HG03095 (cell line): ENCODE measurements at regions not wholly inside any gene's neighbourhood (a gene's known extent, or its start where the extent isn't known, plus 50 kb on each side); places are given as distances from the start of the nearest gene placed in this dataset.
"Not testable (repeated sequence)": the region's sequence is repeated elsewhere in the genome, so short reads cannot be mapped to it uniquely, and the experiment has no call there.

Experiments
- ATAC-seq: cut with Tn5 transposase; IDR thresholded peaks from one replicate; pipeline ENCODE4 v1.9.1; 2021; ENCODE audit warnings: moderate library complexity; ENCODE audit not compliant: unreplicated experiment

DNA sequence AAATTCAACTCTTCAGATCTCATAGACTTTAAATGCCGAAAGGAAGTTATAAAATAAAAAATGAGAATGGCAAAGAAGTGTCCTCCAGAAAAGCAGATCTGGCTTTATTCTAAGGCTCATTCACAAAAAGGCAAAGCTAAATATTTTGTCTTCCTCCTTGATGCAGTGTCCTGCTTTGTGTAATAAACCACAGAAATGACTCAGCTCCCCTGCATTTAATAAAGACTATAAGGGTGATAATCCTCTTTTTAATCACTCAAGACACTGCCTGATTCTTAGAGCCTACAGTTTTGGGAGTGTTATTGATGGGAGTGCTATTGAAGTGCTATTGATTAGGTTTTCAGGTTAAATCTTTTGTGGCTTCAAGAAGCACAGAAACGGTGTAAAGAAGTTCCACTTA lies 482.0 kb downstream of the PCDH20 start:
- no peak for ATAC-seq

DNA sequence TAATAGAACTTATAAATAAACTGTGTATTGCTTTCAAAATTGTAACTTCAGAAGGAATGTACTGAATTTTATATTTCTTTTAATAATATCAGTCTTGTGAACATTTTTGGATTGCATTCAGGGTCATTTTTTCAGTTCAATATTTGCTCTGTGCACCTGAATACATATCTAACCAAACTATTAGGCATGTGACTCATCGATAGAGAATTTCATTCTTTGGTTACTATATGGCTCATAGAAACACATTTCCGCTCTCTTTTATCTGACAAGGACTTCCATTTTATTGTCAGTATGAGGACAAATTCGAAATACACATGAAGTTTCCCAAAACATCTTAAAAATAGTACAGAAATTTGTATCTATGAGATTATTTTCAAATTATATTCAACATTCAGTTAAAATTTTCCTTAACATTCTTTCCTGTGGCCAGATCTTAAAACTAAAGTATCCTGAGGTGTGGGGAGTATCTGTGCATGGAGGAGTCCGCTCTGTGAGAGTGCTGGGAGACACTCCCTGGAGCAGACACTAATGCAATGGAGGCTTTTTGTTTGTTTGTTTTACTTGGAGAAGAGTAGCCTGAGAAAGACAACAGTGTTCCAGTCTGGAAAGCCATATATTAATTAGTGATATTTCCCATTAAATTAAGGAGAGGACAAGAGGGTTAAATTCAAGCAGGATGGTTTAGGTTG lies 483.6 kb downstream of the PCDH20 start:
- ATAC-seq = no peak

- ATAC-seq = no peak
Measured at GRCh38 chr13:60925686-60926085, 490.0 kb downstream of the PCDH20 start.

- no peak for ATAC-seq
Measured at GRCh38 chr13:60924856-60925255, 490.8 kb downstream of the PCDH20 start.

- no peak for ATAC-seq
Measured at GRCh38 chr13:60922576-60923231, 492.9 kb downstream of the PCDH20 start.

DNA sequence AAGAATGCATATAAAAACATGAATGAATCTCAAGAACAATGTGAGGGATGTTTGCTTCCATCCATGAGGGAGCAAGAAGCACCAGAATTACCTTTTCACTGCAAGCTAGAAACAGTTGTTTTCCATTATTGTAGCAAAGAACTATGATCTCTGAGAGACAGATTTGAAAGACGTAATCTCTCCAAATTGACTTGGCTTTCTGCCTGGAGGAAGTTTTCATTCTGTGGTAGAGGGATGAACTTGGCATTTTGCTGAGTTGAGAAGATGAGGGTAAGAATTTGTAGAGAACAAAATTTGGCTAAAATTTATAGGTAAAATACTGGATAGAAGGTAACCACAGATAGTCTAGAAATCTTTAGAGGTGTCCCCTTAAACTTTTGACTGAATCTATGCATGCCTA lies 496.8 kb downstream of the TDRD3 start:
- no peak for ATAC-seq

DNA sequence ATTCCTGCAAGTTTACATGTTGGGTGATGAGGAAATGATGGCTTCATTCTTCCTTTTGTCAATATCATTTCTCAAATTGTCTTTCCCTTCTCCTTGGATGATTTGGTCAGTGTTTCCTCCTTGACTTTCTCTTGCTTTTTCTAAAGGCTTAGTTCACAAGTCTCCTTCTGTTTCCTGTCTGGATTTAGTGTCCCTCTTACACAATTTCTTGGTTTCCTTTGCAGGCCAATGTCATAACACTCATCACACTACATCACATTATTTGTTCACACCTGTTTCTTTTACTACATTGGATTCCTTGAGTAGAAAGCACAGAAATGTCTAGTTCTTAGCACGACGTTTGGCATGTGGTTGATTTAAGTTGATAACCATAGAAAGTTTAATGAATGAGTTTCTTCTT lies 490.7 kb downstream of the TDRD3 start:
- ATAC-seq = no peak

GRCh38 chr13:60881507-60881906 lies 484.5 kb downstream of the TDRD3 start:
- ATAC-seq = no peak

GRCh38 chr13:60873116-60873515 lies 476.1 kb downstream of the TDRD3 start:
- no peak for ATAC-seq

- no peak for ATAC-seq
Measured at GRCh38 chr13:60869941-60870613, 473.1 kb downstream of the TDRD3 start.

DNA sequence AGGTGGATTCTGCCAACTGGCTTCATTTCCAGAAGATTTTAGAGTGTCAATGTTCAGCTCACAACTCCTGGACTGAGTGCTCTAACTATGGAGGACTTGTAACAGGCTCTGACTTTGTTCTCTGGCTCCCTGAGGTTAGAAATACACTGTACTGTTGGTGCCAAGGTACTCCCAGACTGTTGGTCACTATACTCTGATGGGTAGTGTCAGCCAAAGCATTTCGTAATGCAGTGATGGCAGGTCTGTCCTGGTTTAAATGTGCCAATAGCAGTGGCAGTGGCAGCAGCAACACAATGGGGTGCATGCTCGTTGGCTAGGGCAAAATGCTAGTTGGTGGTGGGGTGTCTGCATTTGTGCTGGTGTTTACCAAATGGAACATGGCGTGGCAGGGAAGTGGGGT lies 472.2 kb downstream of the TDRD3 start:
- no peak for ATAC-seq

GRCh38 chr13:60862036-60862435 lies 465.0 kb downstream of the TDRD3 start:
- no peak for ATAC-seq

GRCh38 chr13:60857698-60858097 lies 460.7 kb downstream of the TDRD3 start:
- ATAC-seq = no peak

GRCh38 chr13:60852886-60853285 lies 455.9 kb downstream of the TDRD3 start:
- no peak for ATAC-seq

DNA sequence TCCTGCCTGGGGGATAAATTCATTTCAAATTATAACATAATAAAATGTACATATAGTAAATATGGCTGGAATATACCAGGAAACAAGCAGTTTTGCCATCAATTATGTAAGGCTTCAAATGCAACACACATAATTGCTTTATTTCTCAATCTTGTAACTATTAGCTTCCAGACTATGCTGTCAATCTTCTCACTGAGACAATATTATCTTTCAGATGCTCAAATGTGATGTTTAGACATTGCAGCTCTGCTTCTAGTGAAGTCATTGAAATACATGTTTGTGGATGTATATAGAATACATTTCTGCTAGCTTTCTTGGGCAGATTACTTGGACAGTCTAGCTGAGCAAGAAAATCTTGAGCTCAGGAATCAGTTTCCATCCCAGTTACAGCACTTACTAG lies 454.4 kb downstream of the TDRD3 start:
- no peak for ATAC-seq

- no peak for ATAC-seq
Measured at GRCh38 chr13:60850526-60850925, 453.5 kb downstream of the TDRD3 start.

DNA sequence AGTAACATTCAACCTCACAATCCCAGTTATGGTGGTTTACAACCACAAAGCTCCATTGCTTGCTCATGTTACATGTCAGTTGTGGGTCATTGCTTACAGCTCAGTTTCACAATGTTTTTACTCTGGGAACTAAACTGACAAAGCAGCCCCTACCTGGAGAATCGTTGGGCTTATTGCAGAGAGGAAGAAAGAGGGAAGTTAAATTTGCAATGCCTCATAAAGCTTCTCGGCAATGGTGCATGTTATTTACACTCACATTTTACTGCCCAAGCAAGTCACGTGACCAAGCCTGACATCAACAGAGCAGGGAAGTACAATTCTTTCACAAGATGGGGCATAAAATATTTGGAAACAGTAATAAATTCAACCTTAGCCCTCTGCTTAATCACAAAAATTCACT lies 441.6 kb downstream of the TDRD3 start:
- ATAC-seq = no peak

- ATAC-seq = no peak
Measured at GRCh38 chr13:60837806-60838205, 440.8 kb downstream of the TDRD3 start.

DNA sequence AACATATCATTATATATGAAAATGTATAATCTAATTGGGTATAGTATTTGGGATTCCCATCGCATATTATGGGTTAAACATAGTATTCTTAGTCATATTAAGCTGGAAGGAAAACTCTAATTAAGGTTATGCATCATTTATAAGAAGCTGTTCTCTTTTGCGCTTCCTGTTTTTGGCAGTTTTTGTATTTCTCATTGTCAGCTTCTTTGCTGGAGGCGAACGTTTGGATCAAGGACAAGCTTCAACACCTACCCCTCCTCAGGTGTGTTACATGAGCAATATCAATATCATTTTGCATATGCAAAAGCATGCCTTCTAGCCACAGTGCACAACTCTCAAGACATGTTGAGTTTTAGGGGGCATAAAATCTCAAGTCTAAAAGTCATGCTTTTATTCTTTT lies 439.8 kb downstream of the TDRD3 start:
- no peak for ATAC-seq

DNA sequence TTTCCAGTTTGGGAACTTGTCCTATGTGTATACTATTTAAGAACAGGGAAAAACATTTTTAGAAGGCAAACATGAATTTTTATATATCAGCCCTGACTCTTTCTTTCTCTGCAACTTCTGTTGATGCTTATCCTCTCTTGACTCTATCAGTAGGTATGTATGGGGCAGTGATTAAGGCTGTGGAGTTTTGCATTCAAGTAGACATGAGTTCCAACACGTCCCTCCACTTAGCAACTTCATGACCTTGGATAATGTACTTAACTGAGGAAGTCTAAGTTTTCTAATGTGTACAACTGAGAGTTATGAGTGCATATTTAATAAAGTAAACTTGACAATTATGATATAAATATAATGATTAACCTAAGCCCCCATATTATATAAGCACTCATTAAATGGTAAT lies 414.6 kb downstream of the TDRD3 start:
- no peak for ATAC-seq

DNA sequence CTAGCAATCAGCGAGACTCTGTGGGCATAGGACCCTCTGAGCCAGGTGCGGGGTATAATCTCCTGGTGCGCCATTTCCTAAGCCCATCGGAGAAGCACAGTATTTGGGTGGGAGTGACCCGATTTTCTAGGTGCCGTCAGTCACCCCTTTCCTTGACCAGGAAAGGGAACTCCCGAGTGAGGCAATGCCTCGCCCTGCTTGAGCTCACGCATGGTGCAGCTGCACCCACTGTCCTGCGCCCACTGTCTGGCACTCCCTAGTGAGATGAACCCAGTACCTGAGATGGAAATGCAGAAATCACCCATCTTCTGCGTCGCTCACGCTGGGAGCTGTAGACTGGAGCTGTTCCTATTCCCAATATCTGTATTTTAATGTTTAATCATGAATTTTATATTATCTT lies 408.6 kb downstream of the TDRD3 start:
- ATAC-seq = not testable (repeated sequence)

- ATAC-seq = no peak
Measured at GRCh38 chr13:60798503-60798902, 401.5 kb downstream of the TDRD3 start.
